ENCODE measurements at regions not wholly inside any gene's neighbourhood (a gene's known extent, or its start where the extent isn't known, plus 50 kb on each side); places are given as distances from the start of the nearest gene placed in this dataset.
A peak's percentile ranks its signal among the peaks of the same experiment; 100 is the strongest.

- H3K27ac ChIP-seq: no peak overlapping the region
- no peaks in the 10 kb centered on the region for H3K9me3 ChIP-seq
- H3K4me3 ChIP-seq: no peak overlapping the region
- H3K27me3 ChIP-seq: no peaks in the 10 kb centered on the region
- H3K4me1 ChIP-seq: peaks cover 4 to 13% (median 7%) of the 10 kb centered on the region in 4 donors
- no peaks in the 10 kb centered on the region for H3K36me3 ChIP-seq
- 91 to 93% methylated on average over 2 of the region's 2 CpGs for WGBS, 2 donors
- DNase-seq: no peak
- TF ChIP-seq POLR2AphosphoS5 (IDR thresholded peaks at IDR 0.05) (no peak), EP300 (IDR thresholded peaks at IDR 0.05) (no peak), POLR2A (IDR thresholded peaks at IDR 0.05) (no peak)
- TF ChIP-seq, protein P1, sequence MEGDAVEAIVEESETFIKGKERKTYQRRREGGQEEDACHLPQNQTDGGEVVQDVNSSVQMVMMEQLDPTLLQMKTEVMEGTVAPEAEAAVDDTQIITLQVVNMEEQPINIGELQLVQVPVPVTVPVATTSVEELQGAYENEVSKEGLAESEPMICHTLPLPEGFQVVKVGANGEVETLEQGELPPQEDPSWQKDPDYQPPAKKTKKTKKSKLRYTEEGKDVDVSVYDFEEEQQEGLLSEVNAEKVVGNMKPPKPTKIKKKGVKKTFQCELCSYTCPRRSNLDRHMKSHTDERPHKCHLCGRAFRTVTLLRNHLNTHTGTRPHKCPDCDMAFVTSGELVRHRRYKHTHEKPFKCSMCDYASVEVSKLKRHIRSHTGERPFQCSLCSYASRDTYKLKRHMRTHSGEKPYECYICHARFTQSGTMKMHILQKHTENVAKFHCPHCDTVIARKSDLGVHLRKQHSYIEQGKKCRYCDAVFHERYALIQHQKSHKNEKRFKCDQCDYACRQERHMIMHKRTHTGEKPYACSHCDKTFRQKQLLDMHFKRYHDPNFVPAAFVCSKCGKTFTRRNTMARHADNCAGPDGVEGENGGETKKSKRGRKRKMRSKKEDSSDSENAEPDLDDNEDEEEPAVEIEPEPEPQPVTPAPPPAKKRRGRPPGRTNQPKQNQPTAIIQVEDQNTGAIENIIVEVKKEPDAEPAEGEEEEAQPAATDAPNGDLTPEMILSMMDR (IDR thresholded peaks at IDR 0.05): no peak
- no peak for ATAC-seq (ENCODE audit: low FRiP score in 2 of 2)
Measured at GRCh38 chr17:15888436-15888835, 56.5 kb upstream of the ADORA2B start.

DNA sequence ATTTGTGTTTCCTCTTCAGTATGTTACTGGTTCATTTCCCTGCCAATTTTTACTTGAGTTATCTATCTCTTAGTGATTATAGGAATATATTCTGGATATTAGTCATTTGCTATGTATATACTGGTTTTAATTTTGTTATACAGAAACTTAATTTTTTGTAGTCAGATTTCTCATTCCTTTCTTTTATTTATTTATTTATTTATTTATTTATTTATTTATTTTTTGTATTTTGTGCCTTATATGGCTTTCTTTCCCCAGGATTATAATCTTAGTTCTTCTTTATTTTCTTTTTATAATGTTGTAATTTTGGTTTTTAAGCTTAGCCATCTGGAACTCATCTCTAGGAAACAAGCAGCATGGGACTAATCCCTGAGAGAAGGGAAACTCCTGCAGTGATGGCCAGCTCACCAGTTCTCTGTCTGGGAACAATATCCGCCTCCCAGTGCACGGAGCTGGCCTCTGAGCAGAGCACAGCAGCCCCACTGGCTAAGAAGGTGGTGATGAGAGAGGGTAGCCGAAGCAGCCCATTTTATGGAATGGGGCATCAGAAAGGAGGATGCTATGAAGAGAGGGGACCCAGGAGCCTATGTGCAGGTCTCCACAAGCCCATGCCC, 54.5 kb upstream of the ADORA2B start:
- WGBS, 2 donors: 97 to 100% methylated on average over 3 of the region's 3 CpGs
- no peak for DNase-seq
- no peaks in the 10 kb centered on the region for H3K27me3 ChIP-seq
- H3K36me3 ChIP-seq: no peaks in the 10 kb centered on the region
- no peak overlapping the region for H3K4me3 ChIP-seq
- H3K9me3 ChIP-seq: no peaks in the 10 kb centered on the region
- H3K27ac ChIP-seq: no peak overlapping the region
- peaks cover 5 to 13% (median 8%) of the 10 kb centered on the region in 4 donors for H3K4me1 ChIP-seq
- no peak for ATAC-seq (ENCODE audit: low FRiP score in 2 of 2)
- TF ChIP-seq EP300 (IDR thresholded peaks at IDR 0.05) (no peak), POLR2AphosphoS5 (IDR thresholded peaks at IDR 0.05) (no peak), POLR2A (IDR thresholded peaks at IDR 0.05) (no peak)
- TF ChIP-seq, protein P1 (IDR thresholded peaks at IDR 0.05): no peak

DNA sequence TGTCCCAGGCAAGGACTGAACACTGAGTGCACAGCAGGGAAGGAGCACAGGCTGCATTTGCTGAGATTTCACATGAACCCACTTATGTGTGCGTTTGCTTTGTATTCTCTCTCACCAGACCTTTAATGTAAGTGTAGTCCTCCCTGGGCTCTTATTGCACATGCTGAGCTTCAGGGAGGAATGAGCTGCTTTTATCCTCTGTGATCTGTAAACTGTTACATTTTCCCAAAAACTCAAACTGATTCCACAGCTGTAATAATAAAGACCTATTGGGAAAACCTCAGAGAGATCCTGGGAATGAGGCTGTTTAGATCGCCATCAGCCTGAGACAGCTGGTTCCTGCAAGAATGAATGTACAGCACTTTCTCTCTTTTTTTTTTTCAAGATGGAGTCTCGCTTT, 53.6 kb upstream of the ADORA2B start:
- TF ChIP-seq POLR2A (IDR thresholded peaks at IDR 0.05): no peak
- no peak for TF ChIP-seq EP300 (IDR thresholded peaks at IDR 0.05)
- no peak for TF ChIP-seq POLR2AphosphoS5 (IDR thresholded peaks at IDR 0.05)
- TF ChIP-seq, protein P1 (IDR thresholded peaks at IDR 0.05): no peak
- 80 to 84% methylated on average over 3 of the region's 3 CpGs for WGBS, 2 donors
- no peak for ATAC-seq (ENCODE audit: low FRiP score in 2 of 2)
- peaks cover 5 to 13% (median 8%) of the 10 kb centered on the region in 4 donors for H3K4me1 ChIP-seq
- H3K9me3 ChIP-seq: no peaks in the 10 kb centered on the region
- no peak overlapping the region for H3K4me3 ChIP-seq
- no peaks in the 10 kb centered on the region for H3K27me3 ChIP-seq
- H3K27ac ChIP-seq: no peak overlapping the region
- no peaks in the 10 kb centered on the region for H3K36me3 ChIP-seq
- no peak for DNase-seq

DNA sequence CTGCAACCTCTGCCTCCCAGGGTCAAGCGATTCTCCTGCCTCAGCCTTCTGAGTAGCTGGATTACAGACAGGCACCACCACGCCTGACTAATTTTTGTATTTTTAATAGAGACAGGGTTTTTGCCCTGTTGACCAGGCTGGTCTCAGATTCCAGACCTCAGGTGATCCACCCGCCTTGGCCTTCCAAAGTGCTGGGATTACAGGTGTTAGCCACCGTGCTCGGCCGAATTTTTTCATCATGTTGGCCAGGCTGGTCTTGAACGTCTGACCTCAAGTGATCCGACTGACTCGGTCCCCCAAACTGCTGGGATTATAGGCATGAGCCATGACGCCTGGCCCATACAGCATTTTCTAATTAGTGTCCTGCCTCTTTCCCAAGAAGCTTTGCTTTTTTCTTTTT, 52.7 kb upstream of the ADORA2B start:
- ATAC-seq (ENCODE audit: low FRiP score in 2 of 2): no peak
- Histone ChIP-seq H3K27me3 (no peaks in the 10 kb centered on the region), H3K4me1 (peaks cover 2 to 11% (median 6%) of the 10 kb centered on the region in 4 donors), H3K4me3 (no peak overlapping the region), H3K36me3 (no peaks in the 10 kb centered on the region), H3K9me3 (no peaks in the 10 kb centered on the region), H3K27ac (peak overlapping the region in 3 of 4 donors; percentile 41 to 67 (median 61))
- TF ChIP-seq, protein P1 (IDR thresholded peaks at IDR 0.05): no peak
- TF ChIP-seq EP300 (IDR thresholded peaks at IDR 0.05): no peak
- no peak for TF ChIP-seq POLR2A (IDR thresholded peaks at IDR 0.05)
- TF ChIP-seq POLR2AphosphoS5 (IDR thresholded peaks at IDR 0.05): no peak
- no peak for DNase-seq
- WGBS, 2 donors: 74 to 88% methylated on average over 10 of the region's 10 CpGs

All from upper lobe of left lung (tissue), 6 donors.